ENCODE measurements at regions not wholly inside any gene's neighbourhood (a gene's known extent, or its start where the extent isn't known, plus 50 kb on each side); places are given as distances from the start of the nearest gene placed in this dataset.

GRCh38 chr12:89993632-89994031 lies 285.0 kb upstream of the ATP2B1 start:
- Histone ChIP-seq H3K4me3 (ENCODE audit: low read length) (no peak overlapping the region), H3F3A (ENCODE audit: control insufficient read depth, insufficient read depth) (no peaks in the 10 kb centered on the region), H3K79me2 (ENCODE audit: control insufficient read depth, low read length) (no peaks in the 10 kb centered on the region), H3K36me3 (ENCODE audit: control insufficient read depth, low read length) (no peaks in the 10 kb centered on the region), H3K9me3 (ENCODE audit: control insufficient read depth, insufficient read depth, low read length) (no peaks in the 10 kb centered on the region), H3K4me2 (ENCODE audit: low read length) (no peak overlapping the region), H3K27me3 (ENCODE audit: control insufficient read depth, low read length) (no peaks in the 10 kb centered on the region), H3K9me2 (replicated peaks; ENCODE audit: control insufficient read depth, low read length) (no peaks in the 10 kb centered on the region), H4K20me1 (ENCODE audit: control insufficient read depth, insufficient read depth, low read depth, low read length) (no peaks in the 10 kb centered on the region), H3K4me1 (ENCODE audit: control insufficient read depth, low read length) (peaks cover 24% of the 10 kb centered on the region), H3K27ac (ENCODE audit: low read depth, low read length) (no peak overlapping the region)
- TF ChIP-seq CTCF (IDR thresholded peaks at IDR 0.05; ENCODE audit: low read depth, low read length, poor library complexity, severe bottlenecking) (no peak), EZH2phosphoT487 (IDR thresholded peaks at IDR 0.05; ENCODE audit: borderline replicate concordance, low read length) (no peak)

GRCh38 chr12:89992668-89993451 lies 284.2 kb upstream of the ATP2B1 start:
- no peak for TF ChIP-seq EZH2phosphoT487 (IDR thresholded peaks at IDR 0.05; ENCODE audit: borderline replicate concordance, low read length)
- TF ChIP-seq CTCF (IDR thresholded peaks at IDR 0.05; ENCODE audit: low read depth, low read length, poor library complexity, severe bottlenecking), result no peak
- H3K4me3 ChIP-seq (ENCODE audit: low read length), result no peak overlapping the region

GRCh38 chr12:89991807-89992590 lies 283.4 kb upstream of the ATP2B1 start:
- H3K79me2 ChIP-seq (ENCODE audit: control insufficient read depth, low read length), result no peaks in the 10 kb centered on the region
- no peaks in the 10 kb centered on the region for H3F3A ChIP-seq (ENCODE audit: control insufficient read depth, insufficient read depth)
- no peaks in the 10 kb centered on the region for H3K9me3 ChIP-seq (ENCODE audit: control insufficient read depth, insufficient read depth, low read length)
- no peaks in the 10 kb centered on the region for H3K9me2 ChIP-seq (replicated peaks; ENCODE audit: control insufficient read depth, low read length)
- peak overlapping the region; percentile 2; the same call in 1 of the 2 replicates for H3K4me2 ChIP-seq (ENCODE audit: low read length)
- H3K27me3 ChIP-seq (ENCODE audit: control insufficient read depth, low read length), result no peaks in the 10 kb centered on the region
- H4K20me1 ChIP-seq (ENCODE audit: control insufficient read depth, insufficient read depth, low read depth, low read length), result no peaks in the 10 kb centered on the region
- H3K4me1 ChIP-seq (ENCODE audit: control insufficient read depth, low read length), result peaks cover 24% of the 10 kb centered on the region
- no peaks in the 10 kb centered on the region for H3K36me3 ChIP-seq (ENCODE audit: control insufficient read depth, low read length)
- TF ChIP-seq EZH2phosphoT487 (IDR thresholded peaks at IDR 0.05; ENCODE audit: borderline replicate concordance, low read length) (no peak), CTCF (IDR thresholded peaks at IDR 0.05; ENCODE audit: low read depth, low read length, poor library complexity, severe bottlenecking) (no peak)
- H3K27ac ChIP-seq (ENCODE audit: low read depth, low read length), result no peak overlapping the region
- H3K4me3 ChIP-seq (ENCODE audit: low read length), result no peak overlapping the region

More at GRCh38 chr12:89992668-89993451, 284.2 kb upstream of the ATP2B1 start:
- no peaks in the 10 kb centered on the region for H3F3A ChIP-seq (ENCODE audit: control insufficient read depth, insufficient read depth)
- no peaks in the 10 kb centered on the region for H3K36me3 ChIP-seq (ENCODE audit: control insufficient read depth, low read length)
- H3K4me1 ChIP-seq (ENCODE audit: control insufficient read depth, low read length), result peaks cover 24% of the 10 kb centered on the region
- no peaks in the 10 kb centered on the region for H3K9me3 ChIP-seq (ENCODE audit: control insufficient read depth, insufficient read depth, low read length)
- H3K27me3 ChIP-seq (ENCODE audit: control insufficient read depth, low read length), result no peaks in the 10 kb centered on the region
- no peak overlapping the region for H3K27ac ChIP-seq (ENCODE audit: low read depth, low read length)
- H3K4me2 ChIP-seq (ENCODE audit: low read length), result peak overlapping the region; percentile 2; the same call in 1 of the 2 replicates
- H3K79me2 ChIP-seq (ENCODE audit: control insufficient read depth, low read length), result no peaks in the 10 kb centered on the region
- no peaks in the 10 kb centered on the region for H4K20me1 ChIP-seq (ENCODE audit: control insufficient read depth, insufficient read depth, low read depth, low read length)
- H3K9me2 ChIP-seq (replicated peaks; ENCODE audit: control insufficient read depth, low read length), result no peaks in the 10 kb centered on the region
